ENCODE measurements at regions not wholly inside any gene's neighbourhood (a gene's known extent, or its start where the extent isn't known, plus 50 kb on each side); places are given as distances from the start of the nearest gene placed in this dataset.

GRCh38 chr13:85608255-85608829 is 190.9 kb downstream of the SLITRK6 start:
- H3K27ac ChIP-seq (ENCODE audit: low read depth, low read length, severe bottlenecking) = no peak overlapping the region
- H3K4me1 ChIP-seq (ENCODE audit: control insufficient read depth, insufficient read depth, low read length, poor library complexity, severe bottlenecking) = no peaks in the 10 kb centered on the region
- H3K36me3 ChIP-seq (ENCODE audit: control insufficient read depth, insufficient read depth, low read length) = no peaks in the 10 kb centered on the region
- no peaks in the 10 kb centered on the region for H3K9me3 ChIP-seq (ENCODE audit: control insufficient read depth, low read length)
- no peak overlapping the region for H3K4me3 ChIP-seq (ENCODE audit: extremely low read depth, insufficient read depth, low read length, poor library complexity, severe bottlenecking)
- 86% methylated on average over 1 of the region's 7 CpGs; no CpG with 5 or more reads in 1 of the 2 experiments for WGBS, 2 experiments (ENCODE audit: insufficient coverage in 2 of 2)

GRCh38 chr13:85603735-85604134 is 195.5 kb downstream of the SLITRK6 start:
- no peaks in the 10 kb centered on the region for H3K9me3 ChIP-seq (ENCODE audit: control insufficient read depth, low read length)
- no peak overlapping the region for H3K4me3 ChIP-seq (ENCODE audit: extremely low read depth, insufficient read depth, low read length, poor library complexity, severe bottlenecking)
- H3K36me3 ChIP-seq (ENCODE audit: control insufficient read depth, insufficient read depth, low read length) = no peaks in the 10 kb centered on the region
- no peaks in the 10 kb centered on the region for H3K4me1 ChIP-seq (ENCODE audit: control insufficient read depth, insufficient read depth, low read length, poor library complexity, severe bottlenecking)
- WGBS, 2 experiments (ENCODE audit: insufficient coverage in 2 of 2) = no CpG with 5 or more reads among the region's 1 CpG
- no peak overlapping the region for H3K27ac ChIP-seq (ENCODE audit: low read depth, low read length, severe bottlenecking)

- Histone ChIP-seq H3K36me3 (ENCODE audit: control insufficient read depth, insufficient read depth, low read length) (no peaks in the 10 kb centered on the region), H3K4me1 (ENCODE audit: control insufficient read depth, insufficient read depth, low read length, poor library complexity, severe bottlenecking) (no peaks in the 10 kb centered on the region), H3K9me3 (ENCODE audit: control insufficient read depth, low read length) (no peaks in the 10 kb centered on the region), H3K27ac (ENCODE audit: low read depth, low read length, severe bottlenecking) (no peak overlapping the region), H3K4me3 (ENCODE audit: extremely low read depth, insufficient read depth, low read length, poor library complexity, severe bottlenecking) (no peak overlapping the region)
- 57% methylated on average over 1 of the region's 2 CpGs; no CpG with 5 or more reads in 1 of the 2 experiments for WGBS, 2 experiments (ENCODE audit: insufficient coverage in 2 of 2)
These were observed 197.7 kb downstream of the SLITRK6 start for GRCh38 chr13:85601526-85601925.

GRCh38 chr13:85597790-85598500 is 201.3 kb downstream of the SLITRK6 start:
- Histone ChIP-seq H3K36me3 (ENCODE audit: control insufficient read depth, insufficient read depth, low read length) (no peaks in the 10 kb centered on the region), H3K4me3 (ENCODE audit: extremely low read depth, insufficient read depth, low read length, poor library complexity, severe bottlenecking) (no peak overlapping the region), H3K27ac (ENCODE audit: low read depth, low read length, severe bottlenecking) (no peak overlapping the region), H3K4me1 (ENCODE audit: control insufficient read depth, insufficient read depth, low read length, poor library complexity, severe bottlenecking) (no peaks in the 10 kb centered on the region), H3K9me3 (ENCODE audit: control insufficient read depth, low read length) (no peaks in the 10 kb centered on the region)
- WGBS, 2 experiments (ENCODE audit: insufficient coverage in 2 of 2) = 74 to 89% methylated on average over 2 of the region's 4 CpGs

- Histone ChIP-seq H3K9me3 (ENCODE audit: control insufficient read depth, low read length) (no peaks in the 10 kb centered on the region), H3K27ac (ENCODE audit: low read depth, low read length, severe bottlenecking) (no peak overlapping the region), H3K4me3 (ENCODE audit: extremely low read depth, insufficient read depth, low read length, poor library complexity, severe bottlenecking) (no peak overlapping the region), H3K4me1 (ENCODE audit: control insufficient read depth, insufficient read depth, low read length, poor library complexity, severe bottlenecking) (no peaks in the 10 kb centered on the region), H3K36me3 (ENCODE audit: control insufficient read depth, insufficient read depth, low read length) (no peaks in the 10 kb centered on the region)
- WGBS, 2 experiments (ENCODE audit: insufficient coverage in 2 of 2) = 100% methylated on average over 1 of the region's 2 CpGs; no CpG with 5 or more reads in 1 of the 2 experiments
These were observed 207.0 kb downstream of the SLITRK6 start for GRCh38 chr13:85592211-85592610.

- Histone ChIP-seq H3K4me1 (ENCODE audit: control insufficient read depth, insufficient read depth, low read length, poor library complexity, severe bottlenecking) (no peaks in the 10 kb centered on the region), H3K9me3 (ENCODE audit: control insufficient read depth, low read length) (peaks cover 2% of the 10 kb centered on the region), H3K27ac (ENCODE audit: low read depth, low read length, severe bottlenecking) (no peak overlapping the region), H3K4me3 (ENCODE audit: extremely low read depth, insufficient read depth, low read length, poor library complexity, severe bottlenecking) (no peak overlapping the region), H3K36me3 (ENCODE audit: control insufficient read depth, insufficient read depth, low read length) (no peaks in the 10 kb centered on the region)
- WGBS, 2 experiments (ENCODE audit: insufficient coverage in 2 of 2) = no CpG with 5 or more reads among the region's 2 CpGs
These were observed 208.8 kb downstream of the SLITRK6 start for GRCh38 chr13:85590231-85590931.

- Histone ChIP-seq H3K27ac (ENCODE audit: low read depth, low read length, severe bottlenecking) (no peak overlapping the region), H3K4me1 (ENCODE audit: control insufficient read depth, insufficient read depth, low read length, poor library complexity, severe bottlenecking) (no peaks in the 10 kb centered on the region), H3K9me3 (ENCODE audit: control insufficient read depth, low read length) (peaks cover 3% of the 10 kb centered on the region), H3K36me3 (ENCODE audit: control insufficient read depth, insufficient read depth, low read length) (no peaks in the 10 kb centered on the region), H3K4me3 (ENCODE audit: extremely low read depth, insufficient read depth, low read length, poor library complexity, severe bottlenecking) (no peak overlapping the region)
- WGBS, 2 experiments (ENCODE audit: insufficient coverage in 2 of 2) = 87 to 93% methylated on average over 5 of the region's 5 CpGs
These were observed 210.2 kb downstream of the SLITRK6 start for GRCh38 chr13:85589021-85589420.

GRCh38 chr13:85588359-85588758 is 210.9 kb downstream of the SLITRK6 start:
- no peaks in the 10 kb centered on the region for H3K36me3 ChIP-seq (ENCODE audit: control insufficient read depth, insufficient read depth, low read length)
- H3K4me3 ChIP-seq (ENCODE audit: extremely low read depth, insufficient read depth, low read length, poor library complexity, severe bottlenecking) = no peak overlapping the region
- H3K4me1 ChIP-seq (ENCODE audit: control insufficient read depth, insufficient read depth, low read length, poor library complexity, severe bottlenecking) = no peaks in the 10 kb centered on the region
- H3K27ac ChIP-seq (ENCODE audit: low read depth, low read length, severe bottlenecking) = no peak overlapping the region
- peaks cover 3% of the 10 kb centered on the region for H3K9me3 ChIP-seq (ENCODE audit: control insufficient read depth, low read length)
- WGBS, 2 experiments (ENCODE audit: insufficient coverage in 2 of 2) = 100% methylated on average over 1 of the region's 3 CpGs; no CpG with 5 or more reads in 1 of the 2 experiments

- Histone ChIP-seq H3K4me1 (ENCODE audit: control insufficient read depth, insufficient read depth, low read length, poor library complexity, severe bottlenecking) (no peaks in the 10 kb centered on the region), H3K27ac (ENCODE audit: low read depth, low read length, severe bottlenecking) (no peak overlapping the region), H3K4me3 (ENCODE audit: extremely low read depth, insufficient read depth, low read length, poor library complexity, severe bottlenecking) (no peak overlapping the region), H3K9me3 (ENCODE audit: control insufficient read depth, low read length) (peaks cover 3% of the 10 kb centered on the region), H3K36me3 (ENCODE audit: control insufficient read depth, insufficient read depth, low read length) (no peaks in the 10 kb centered on the region)
These were observed 212.4 kb downstream of the SLITRK6 start for GRCh38 chr13:85586856-85587255.

- no peaks in the 10 kb centered on the region for H3K36me3 ChIP-seq (ENCODE audit: control insufficient read depth, insufficient read depth, low read length)
- H3K4me3 ChIP-seq (ENCODE audit: extremely low read depth, insufficient read depth, low read length, poor library complexity, severe bottlenecking) = no peak overlapping the region
- no CpG with 5 or more reads among the region's 1 CpG for WGBS, 2 experiments (ENCODE audit: insufficient coverage in 2 of 2)
- no peaks in the 10 kb centered on the region for H3K4me1 ChIP-seq (ENCODE audit: control insufficient read depth, insufficient read depth, low read length, poor library complexity, severe bottlenecking)
- H3K9me3 ChIP-seq (ENCODE audit: control insufficient read depth, low read length) = peaks cover 3% of the 10 kb centered on the region
- H3K27ac ChIP-seq (ENCODE audit: low read depth, low read length, severe bottlenecking) = no peak overlapping the region
These were observed 212.8 kb downstream of the SLITRK6 start for GRCh38 chr13:85586422-85586831.

GRCh38 chr13:85582890-85583289 is 216.3 kb downstream of the SLITRK6 start:
- 100% methylated on average over 1 of the region's 1 CpG; no CpG with 5 or more reads in 1 of the 2 experiments for WGBS, 2 experiments (ENCODE audit: insufficient coverage in 2 of 2)
- Histone ChIP-seq H3K9me3 (ENCODE audit: control insufficient read depth, low read length) (peaks cover 3% of the 10 kb centered on the region), H3K27ac (ENCODE audit: low read depth, low read length, severe bottlenecking) (no peak overlapping the region)

More at GRCh38 chr13:85582890-85583289, 216.3 kb downstream of the SLITRK6 start:
- Histone ChIP-seq H3K4me1 (ENCODE audit: control insufficient read depth, insufficient read depth, low read length, poor library complexity, severe bottlenecking) (no peaks in the 10 kb centered on the region), H3K4me3 (ENCODE audit: extremely low read depth, insufficient read depth, low read length, poor library complexity, severe bottlenecking) (no peak overlapping the region), H3K36me3 (ENCODE audit: control insufficient read depth, insufficient read depth, low read length) (no peaks in the 10 kb centered on the region)

Data from mesodermal cell (in vitro differentiated cells).